Fibroblast of lung (primary cell): ENCODE measurements at regions not wholly inside any gene's neighbourhood (a gene's known extent, or its start where the extent isn't known, plus 50 kb on each side); places are given as distances from the start of the nearest gene placed in this dataset.

ENCODE experiments used
- CTCF ChIP-seq, 2 donors: IDR thresholded peaks in 1 of 2; conservative IDR thresholded peaks in 1 of 2; 1 replicate in 1 of 2; 2 replicates in 1 of 2; pipeline ENCODE4 v1.5.1; 2011 to 2012; ENCODE audit warnings: low read length in 2 of 2, control low read depth in 1 of 2, inconsistent platforms in 1 of 2, low read depth in 1 of 2, mild to moderate bottlenecking in 1 of 2
- EZH2 ChIP-seq: IDR thresholded peaks from 2 replicates; pipeline ENCODE4 v1.5.1; 2012; ENCODE audit warnings: low read length, control low read depth, mild to moderate bottlenecking; ENCODE audit errors: missing control alignments

GRCh38 chr12:77697126-77697525, 133.6 kb upstream of the NAV3 start:
- no peak for TF ChIP-seq CTCF (conservative IDR thresholded peaks at IDR 0.05 in 1 of 2, IDR thresholded peaks at IDR 0.05 in 1 of 2; ENCODE audit: low read depth in 1 of 2, low read length in 2 of 2)
- no peak for TF ChIP-seq EZH2
